HEK293T (cell line): ENCODE measurements at regions not wholly inside any gene's neighbourhood (a gene's known extent, or its start where the extent isn't known, plus 50 kb on each side); places are given as distances from the start of the nearest gene placed in this dataset.

Source experiments
- CTCF ChIA-PET: fragments of 350-600 bp; formaldehyde crosslinking; extraction: SDS; loops from one replicate; lab custom pipeline; 2021; ENCODE audit warnings: antibody characterized with exemption, inconsistent platforms; lab: Yijun Ruan, JAX
- POLR2A ChIA-PET: fragments of 350-600 bp; formaldehyde crosslinking; extraction: SDS; loops from one replicate; lab custom pipeline; 2020; ENCODE audit warnings: antibody characterized with exemption, inconsistent platforms; lab: Yijun Ruan, JAX
- DNase-seq: peaks from one replicate; pipeline ENCODE4 v3.0.0; 2012; ENCODE audit warnings: mixed read lengths; ENCODE audit errors: extremely low spot score
- ARNT ChIP-seq: fragments of 450-650 bp; IDR thresholded peaks from 2 replicates; pipeline ENCODE4 v1.6.1; 2017; ENCODE audit warnings: mild to moderate bottlenecking
- BHLHE40 ChIP-seq: fragments of 450-650 bp; IDR thresholded peaks from 2 replicates; pipeline ENCODE4 v1.6.1; 2016; ENCODE audit warnings: mild to moderate bottlenecking, moderate library complexity, borderline replicate concordance
- CTBP1 ChIP-seq: fragments of 450-650 bp; IDR thresholded peaks from 2 replicates; pipeline ENCODE4 v1.6.1; 2016; ENCODE audit warnings: borderline replicate concordance
- ELF4 ChIP-seq: fragments of 450-650 bp; IDR thresholded peaks from 2 replicates; pipeline ENCODE4 v1.6.1; 2017; ENCODE audit warnings: antibody characterized with exemption
- FOXA1 ChIP-seq: fragments of 450-650 bp; IDR thresholded peaks from 2 replicates; pipeline ENCODE4 v1.6.1; 2016; ENCODE audit warnings: mild to moderate bottlenecking
- FOXK2 ChIP-seq: fragments of 450-650 bp; IDR thresholded peaks from 2 replicates; pipeline ENCODE4 v1.6.1; 2016; ENCODE audit warnings: mild to moderate bottlenecking
- FOXM1 ChIP-seq: fragments of 450-650 bp; IDR thresholded peaks from 2 replicates; pipeline ENCODE4 v1.6.1; 2017; ENCODE audit warnings: mild to moderate bottlenecking, borderline replicate concordance
- HDGF ChIP-seq: fragments of 450-650 bp; IDR thresholded peaks from 2 replicates; pipeline ENCODE4 v1.6.1; 2017; ENCODE audit warnings: antibody characterized with exemption, borderline replicate concordance
- L3MBTL2 ChIP-seq: fragments of 450-650 bp; conservative IDR thresholded peaks from 2 replicates; pipeline ENCODE4 v1.6.1; 2016; ENCODE audit warnings: mild to moderate bottlenecking
- LEF1 ChIP-seq: fragments of 450-650 bp; IDR thresholded peaks from 2 replicates; pipeline ENCODE4 v1.6.1; 2017; ENCODE audit warnings: mild to moderate bottlenecking, borderline replicate concordance
- NFRKB ChIP-seq: fragments of 450-650 bp; IDR thresholded peaks from 2 replicates; pipeline ENCODE4 v1.6.1; 2016; ENCODE audit warnings: mild to moderate bottlenecking, moderate library complexity
- SP1 ChIP-seq: fragments of 450-650 bp; IDR thresholded peaks from 2 replicates; pipeline ENCODE4 v1.6.1; 2017
- SUZ12 ChIP-seq: fragments of 450-650 bp; IDR thresholded peaks from 2 replicates; pipeline ENCODE4 v1.6.1; 2016; ENCODE audit warnings: mild to moderate bottlenecking
- TARDBP ChIP-seq: fragments of 450-650 bp; IDR thresholded peaks from 2 replicates; pipeline ENCODE4 v1.6.1; 2016
- ZNF384 ChIP-seq: fragments of 450-650 bp; IDR thresholded peaks from 2 replicates; pipeline ENCODE4 v1.6.1; 2016
- TF ChIP-seq, protein P1 (sequence below): fragments of 450-650 bp; IDR thresholded peaks from 2 replicates; pipeline ENCODE4 v1.6.1; 2016

DNA sequence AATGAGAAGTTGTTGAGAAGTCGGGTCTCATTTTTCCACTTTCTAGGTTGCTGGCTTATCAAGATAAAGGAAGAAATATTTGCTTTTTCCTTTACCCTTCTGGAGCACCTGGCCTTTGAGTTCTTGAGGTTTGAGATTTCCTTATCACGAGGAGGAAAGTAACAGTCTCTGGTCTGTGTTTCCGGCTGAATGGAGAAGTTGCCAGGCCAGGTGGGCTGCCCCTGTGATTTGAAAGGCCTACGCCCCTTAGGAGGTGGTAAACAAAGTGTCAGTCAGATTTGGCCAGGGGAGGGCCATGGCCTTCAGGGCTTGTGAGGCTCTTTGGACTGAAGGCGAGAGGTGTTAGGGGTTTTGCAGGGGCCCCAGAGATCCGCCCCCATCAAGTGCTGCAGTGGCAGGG is 156.7 kb upstream of the HAAO start:
- ChIA-PET POLR2A (no interaction called here), CTCF (no interaction called here)
- DNase-seq: no peak
- TF ChIP-seq SUZ12 (no peak), BHLHE40 (no peak), ARNT (no peak), SP1 (no peak), HDGF (no peak), FOXM1 (no peak), LEF1 (no peak), CTBP1 (no peak), TARDBP (no peak), L3MBTL2 (no peak), FOXA1 (no peak)
- TF ChIP-seq, protein P1, sequence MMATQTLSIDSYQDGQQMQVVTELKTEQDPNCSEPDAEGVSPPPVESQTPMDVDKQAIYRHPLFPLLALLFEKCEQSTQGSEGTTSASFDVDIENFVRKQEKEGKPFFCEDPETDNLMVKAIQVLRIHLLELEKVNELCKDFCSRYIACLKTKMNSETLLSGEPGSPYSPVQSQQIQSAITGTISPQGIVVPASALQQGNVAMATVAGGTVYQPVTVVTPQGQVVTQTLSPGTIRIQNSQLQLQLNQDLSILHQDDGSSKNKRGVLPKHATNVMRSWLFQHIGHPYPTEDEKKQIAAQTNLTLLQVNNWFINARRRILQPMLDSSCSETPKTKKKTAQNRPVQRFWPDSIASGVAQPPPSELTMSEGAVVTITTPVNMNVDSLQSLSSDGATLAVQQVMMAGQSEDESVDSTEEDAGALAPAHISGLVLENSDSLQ: no peak

DNA sequence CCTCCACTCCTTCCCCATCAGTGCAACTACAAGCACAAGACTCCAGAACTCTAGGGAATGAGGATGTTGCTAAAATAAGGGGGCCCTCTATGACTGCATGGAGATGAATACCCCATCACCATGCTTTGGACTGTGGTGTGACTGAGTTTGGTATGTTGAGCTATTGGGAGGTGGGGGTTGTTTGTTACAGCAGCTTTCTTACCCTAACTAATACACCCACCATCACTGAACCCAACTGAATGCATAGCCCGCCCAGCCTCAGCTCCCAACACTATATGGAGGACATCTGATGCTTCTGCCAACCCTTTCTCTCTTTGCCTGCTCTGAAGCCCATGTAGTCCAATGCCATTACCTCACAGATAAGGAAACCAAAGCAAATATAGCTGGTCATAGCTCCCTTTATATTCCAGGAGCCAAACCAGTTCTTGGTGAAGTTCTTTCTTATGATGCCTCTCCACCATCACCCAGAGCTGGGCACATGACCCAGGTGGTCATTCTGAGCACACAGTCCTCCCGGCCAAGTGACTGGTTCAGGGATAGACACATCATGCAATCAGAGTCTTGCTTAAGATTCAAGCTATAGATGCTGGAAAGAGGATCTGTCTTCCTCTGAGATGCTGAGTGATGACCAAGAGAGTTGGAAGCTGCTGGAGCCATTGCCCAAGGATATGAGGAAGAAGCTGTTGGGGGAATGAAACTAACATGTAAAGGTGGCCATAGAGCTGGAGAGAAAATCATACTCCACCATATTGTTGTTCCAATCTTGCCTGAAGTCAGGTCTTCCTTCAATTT is 155.6 kb upstream of the HAAO start:
- POLR2A ChIA-PET: interaction anchor here (1.1 kb wide), 1 partner anchor 279 kb away, joined by 3 read pairs; the partner anchor contains the start of gene ZFP36L2
- TF ChIP-seq CTBP1: no peak
- TF ChIP-seq TARDBP: no peak
- no peak for TF ChIP-seq ELF4
- CTCF ChIA-PET: interaction anchor here (1.3 kb wide), 1 partner anchor 537 kb away, joined by 5 read pairs; no protein-coding TSS in a partner anchor

DNA sequence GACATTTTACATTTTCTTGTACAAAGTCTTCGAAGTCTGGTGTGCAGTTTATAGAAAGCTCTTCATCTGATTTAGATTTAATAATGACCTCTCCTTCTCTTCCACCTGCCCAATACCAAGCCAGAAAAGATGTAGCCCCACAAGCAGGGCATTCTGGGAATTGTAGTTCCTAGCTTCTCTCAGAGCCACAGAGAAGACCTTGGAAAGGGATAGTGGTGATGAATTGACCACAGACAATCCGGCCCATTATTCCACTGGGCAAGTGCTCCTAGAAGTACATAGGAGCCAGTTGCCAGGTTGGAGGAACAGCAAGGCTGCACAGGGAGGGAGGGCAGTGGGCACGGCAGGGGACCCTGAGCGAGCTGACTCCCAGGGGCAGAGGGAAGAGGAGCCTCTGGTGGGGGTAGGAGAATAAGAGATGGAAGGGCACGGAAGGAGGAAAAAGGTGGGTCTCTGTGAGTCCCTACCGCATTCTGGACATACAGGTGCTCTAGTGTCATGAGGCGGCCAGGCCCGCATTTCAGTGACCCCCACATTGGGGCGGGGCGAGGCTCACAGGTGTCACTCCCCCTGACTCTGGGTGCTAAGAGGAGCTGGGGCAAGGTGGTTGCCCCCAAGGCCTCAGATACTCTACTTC is 152.5 kb upstream of the HAAO start:
- DNase-seq: peak; percentile 37
- CTCF ChIA-PET: interaction anchor here (0.7 to 1.9 kb wide), 5 partner anchors 13 to 117 kb away, joined by 3 to 7 read pairs (median 3); no protein-coding TSS in a partner anchor
- TF ChIP-seq HDGF: no peak
- no peak for TF ChIP-seq ARNT
- no peak for TF ChIP-seq FOXM1
- no peak for TF ChIP-seq BHLHE40
- TF ChIP-seq, protein P1: no peak
- no peak for TF ChIP-seq FOXK2
- no peak for TF ChIP-seq CTBP1
- no peak for TF ChIP-seq ELF4
- no peak for TF ChIP-seq TARDBP
- TF ChIP-seq ZNF384: no peak
- no peak for TF ChIP-seq L3MBTL2
- no peak for TF ChIP-seq SUZ12
- no peak for TF ChIP-seq NFRKB
- no peak for TF ChIP-seq SP1
- no peak for TF ChIP-seq LEF1
- no peak for TF ChIP-seq FOXA1
- POLR2A ChIA-PET: no interaction called here

More for the DNA sequence above, 155.6 kb upstream of the HAAO start:
- no peak for DNase-seq

DNA sequence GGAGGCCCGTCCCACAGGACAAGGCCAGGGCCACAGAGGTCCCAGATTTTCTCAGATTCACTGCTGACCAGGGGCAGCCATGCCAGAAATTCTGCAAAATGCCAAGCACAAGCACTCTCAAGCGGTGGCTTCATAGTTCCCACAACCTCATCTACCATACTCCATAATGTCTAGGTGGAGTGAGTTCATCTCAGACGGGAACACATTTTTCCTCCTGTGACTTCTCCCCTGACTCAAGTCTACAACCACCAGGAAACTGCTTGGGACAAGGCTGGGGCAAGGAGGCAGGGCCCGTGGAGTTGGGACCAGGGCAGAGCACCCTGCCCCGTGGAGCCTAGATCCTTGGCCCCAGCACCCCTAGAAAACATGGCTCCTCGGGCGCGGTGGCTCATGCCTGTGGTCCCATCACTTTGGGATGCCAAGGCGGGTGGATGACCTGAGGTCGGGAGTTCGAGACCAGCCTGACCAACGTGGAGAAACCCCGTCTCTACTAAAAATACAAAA is 150.7 kb upstream of the HAAO start:
- ChIA-PET CTCF (no interaction called here), POLR2A (no interaction called here)
- TF ChIP-seq FOXM1 (no peak), TARDBP (no peak), FOXA1 (no peak)
- DNase-seq: no peak

- ChIA-PET CTCF (no interaction called here), POLR2A (no interaction called here)
- DNase-seq: no peak
- TF ChIP-seq BHLHE40: no peak
- TF ChIP-seq SP1: no peak
- TF ChIP-seq, protein P1: no peak
- TF ChIP-seq L3MBTL2: no peak
These were observed 150.0 kb upstream of the HAAO start for GRCh38 chr2:42942214-42942989.

- ChIA-PET CTCF (interaction anchor here (1.2 kb wide), 1 partner anchor 12 kb away, joined by 3 read pairs; no protein-coding TSS in a partner anchor), POLR2A (no interaction called here)
- DNase-seq: no peak
- TF ChIP-seq HDGF (no peak), FOXK2 (no peak)
These were observed 149.3 kb upstream of the HAAO start for GRCh38 chr2:42941633-42942176.
